GM12891 (cell line): ENCODE measurements at regions not wholly inside any gene's neighbourhood (a gene's known extent, or its start where the extent isn't known, plus 50 kb on each side); places are given as distances from the start of the nearest gene placed in this dataset.

Experiments
- PAX5 ChIP-seq: IDR thresholded peaks from 2 replicates; pipeline ENCODE4 v1.6.1; 2011; ENCODE audit warnings: low read length, moderate library complexity, mild to moderate bottlenecking; ENCODE audit not compliant: insufficient read depth, severe bottlenecking
- POLR2A ChIP-seq: IDR thresholded peaks from 2 replicates; pipeline ENCODE4 v1.6.1; 2011; ENCODE audit warnings: low read depth, low read length, control low read depth
- POLR2AphosphoS5 ChIP-seq: IDR thresholded peaks from 2 replicates; pipeline ENCODE4 v1.6.1; 2011; ENCODE audit warnings: low read depth, low read length, control low read depth
- POU2F2 ChIP-seq: IDR thresholded peaks from 2 replicates; pipeline ENCODE4 v1.6.1; 2011; ENCODE audit warnings: low read depth, mild to moderate bottlenecking, control low read depth, low read length, moderate library complexity
- SPI1 ChIP-seq: IDR thresholded peaks from 2 replicates; pipeline ENCODE4 v1.6.1; 2011; ENCODE audit warnings: low read depth, low read length, control low read depth
- TAF1 ChIP-seq: IDR thresholded peaks from 2 replicates; pipeline ENCODE4 v1.6.1; 2011; ENCODE audit warnings: low read depth, low read length, control low read depth

GRCh38 chr1:222046684-222047263 lies 304.9 kb upstream of the DUSP10 start:
- TF ChIP-seq POLR2A: no peak
- no peak for TF ChIP-seq SPI1
- no peak for TF ChIP-seq POLR2AphosphoS5
- TF ChIP-seq POU2F2: no peak
- no peak for TF ChIP-seq TAF1
- no peak for TF ChIP-seq PAX5
